Lower leg skin (tissue), 4 donors: ENCODE measurements at regions not wholly inside any gene's neighbourhood (a gene's known extent, or its start where the extent isn't known, plus 50 kb on each side); places are given as distances from the start of the nearest gene placed in this dataset.

Experiments
- DNase-seq, 2 donors: peaks; one replicate each; pipeline ENCODE4 v3.0.0-alpha.2; 2019; ENCODE audit warnings: low spot score in 2 of 2
- H3K4me3 ChIP-seq: fragments of 200-600 bp; sonication (generic); 2 replicates; pipeline ENCODE4 v1.5.1; 2017; ENCODE audit warnings: mild to moderate bottlenecking, low read depth; ENCODE audit not compliant: poor library complexity, severe bottlenecking
- CTCF ChIP-seq, 3 donors: fragments of 450-650 bp; IDR thresholded peaks; one replicate each; pipeline ENCODE4 v1.5.1; 2016; ENCODE audit warnings: antibody characterized with exemption in 3 of 3, mild to moderate bottlenecking in 3 of 3, moderate library complexity in 2 of 3
- POLR2A ChIP-seq, 2 donors: fragments of 450-650 bp; IDR thresholded peaks; one replicate each; pipeline ENCODE4 v1.6.1; 2016 to 2017; ENCODE audit warnings: antibody characterized with exemption in 2 of 2, mild to moderate bottlenecking in 1 of 2, moderate library complexity in 1 of 2
- WGBS, 2 donors: methylation state at CpG; one replicate each; pipeline ENCODE4 v1.1.5; 2018; 5-methylcytosine and 5-hydroxymethylcytosine counted together
- intact Hi-C: fragments of 100-400 bp; cut with DNase I; formaldehyde crosslinking; loops from one replicate; pipeline ENCODE4 v1.15.0; 2023; ENCODE audit warnings: low total_unique reads

GRCh38 chr1:232872284-232872683, 67.1 kb downstream of the MAP10 start:
- no peak for DNase-seq
- no peak for TF ChIP-seq CTCF (IDR thresholded peaks at IDR 0.05)
- TF ChIP-seq POLR2A (IDR thresholded peaks at IDR 0.05): no peak
- no peak overlapping the region for H3K4me3 ChIP-seq
- 82 to 84% methylated on average over 3 of the region's 3 CpGs for WGBS, 2 donors
- intact Hi-C loops: no loop called here

DNA sequence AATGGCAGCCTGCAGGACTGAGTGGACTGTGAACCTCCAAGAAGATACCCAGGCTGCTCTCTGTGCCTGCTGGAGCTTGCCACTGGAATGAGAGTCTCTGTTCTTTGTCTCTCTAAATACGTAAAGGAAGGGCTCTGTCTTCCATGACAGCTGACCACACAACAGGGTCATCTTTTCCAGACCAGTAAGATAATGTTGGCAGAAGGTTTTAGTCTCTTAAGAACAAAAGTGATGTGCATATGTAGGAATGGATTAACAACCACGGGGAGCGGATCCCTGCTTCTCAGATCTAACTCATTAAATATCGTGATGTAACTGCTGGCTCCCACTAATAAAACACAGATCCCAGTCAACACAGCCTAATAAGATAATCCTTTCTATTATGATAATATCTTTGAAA, 67.5 kb downstream of the MAP10 start:
- 50 to 59% methylated on average over 4 of the region's 4 CpGs for WGBS, 2 donors
- no peak overlapping the region for H3K4me3 ChIP-seq
- intact Hi-C loops: no loop called here
- no peak for DNase-seq
- TF ChIP-seq POLR2A (IDR thresholded peaks at IDR 0.05) (no peak), CTCF (IDR thresholded peaks at IDR 0.05) (no peak)

DNA sequence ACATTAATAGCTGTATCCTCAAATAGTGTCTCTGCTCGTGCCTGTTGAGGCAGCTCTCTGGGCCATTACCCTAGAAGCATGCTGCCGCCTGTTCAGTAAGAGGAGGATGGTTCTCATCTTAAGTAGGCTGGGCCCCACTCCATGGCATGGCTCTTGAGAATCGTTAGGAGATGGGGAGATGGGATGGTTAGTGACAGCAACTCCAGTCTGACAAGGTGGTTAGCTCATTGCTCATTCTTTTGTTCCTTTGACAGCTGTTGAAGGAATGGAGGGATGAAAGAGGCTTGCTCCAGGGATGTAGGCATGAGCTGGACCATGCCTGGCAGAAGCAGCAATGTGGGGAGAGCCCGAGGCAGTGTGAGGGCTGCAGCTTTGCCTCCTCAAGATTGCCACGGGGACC, 68.2 kb downstream of the MAP10 start:
- intact Hi-C loops: no loop called here
- no peak for TF ChIP-seq CTCF (IDR thresholded peaks at IDR 0.05)
- TF ChIP-seq POLR2A (IDR thresholded peaks at IDR 0.05): no peak
- no peak overlapping the region for H3K4me3 ChIP-seq
- WGBS, 2 donors: 48 to 55% methylated on average over 5 of the region's 5 CpGs
- no peak for DNase-seq

- no peak for TF ChIP-seq POLR2A (IDR thresholded peaks at IDR 0.05)
- 87 to 90% methylated on average over 7 of the region's 7 CpGs for WGBS, 2 donors
- intact Hi-C loops: no loop called here
- DNase-seq: no peak
- H3K4me3 ChIP-seq: no peak overlapping the region
Measured at GRCh38 chr1:232873931-232874330, 68.7 kb downstream of the MAP10 start.

- 68 to 69% methylated on average over 5 of the region's 5 CpGs for WGBS, 2 donors
Measured at GRCh38 chr1:232875536-232875935, 70.3 kb downstream of the MAP10 start.

DNA sequence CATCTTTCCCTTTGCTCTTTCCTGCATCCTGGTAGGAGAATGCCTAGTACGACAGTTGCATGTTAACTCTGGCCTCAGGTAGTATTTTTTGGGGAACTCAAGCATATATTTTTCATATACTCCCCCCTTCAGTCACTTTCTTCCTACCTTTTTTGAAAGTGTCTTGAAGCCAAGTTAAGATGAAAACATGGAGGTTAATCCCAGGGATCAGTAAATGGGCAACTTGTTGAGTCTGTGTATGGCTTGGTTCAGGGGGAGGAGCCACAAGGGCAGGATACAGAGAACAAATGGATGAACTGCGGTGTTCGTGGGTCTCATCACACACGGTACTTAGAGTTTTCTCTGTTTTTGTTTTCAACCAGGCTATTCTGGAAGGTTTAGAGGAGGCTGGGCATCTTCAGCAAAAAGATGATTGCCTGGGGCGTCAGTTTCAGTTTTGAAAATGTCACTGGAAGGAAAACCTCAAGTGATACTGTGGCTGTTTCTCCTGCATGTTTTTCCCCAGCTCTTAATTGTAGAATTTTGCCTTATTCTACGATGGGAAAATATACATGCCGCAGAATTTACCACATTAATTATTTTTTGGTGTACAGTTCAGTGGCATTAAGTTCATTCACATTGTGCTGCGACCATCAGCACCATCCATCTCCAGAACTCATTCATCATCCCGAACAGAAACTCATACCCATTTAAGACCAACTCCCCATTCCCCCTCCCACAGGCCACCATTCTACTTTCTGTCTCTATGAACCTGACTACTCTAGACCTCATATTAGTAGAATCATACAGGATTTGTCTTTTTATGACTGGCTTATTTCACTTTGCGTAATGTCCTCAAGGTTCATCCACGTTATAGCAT, 71.5 kb downstream of the MAP10 start:
- intact Hi-C loops: no loop called here
- DNase-seq: no peak
- 91 to 94% methylated on average over 11 of the region's 11 CpGs for WGBS, 2 donors
- no peak for TF ChIP-seq CTCF (IDR thresholded peaks at IDR 0.05)
- TF ChIP-seq POLR2A (IDR thresholded peaks at IDR 0.05): no peak
- H3K4me3 ChIP-seq: no peak overlapping the region

More at GRCh38 chr1:232875536-232875935, 70.3 kb downstream of the MAP10 start:
- no peak for TF ChIP-seq CTCF (IDR thresholded peaks at IDR 0.05)
- no peak for TF ChIP-seq POLR2A (IDR thresholded peaks at IDR 0.05)
- H3K4me3 ChIP-seq: no peak overlapping the region
- DNase-seq: no peak
- intact Hi-C loops: no loop called here
